HCT116 (cell line): ENCODE measurements at regions not wholly inside any gene's neighbourhood (a gene's known extent, or its start where the extent isn't known, plus 50 kb on each side); places are given as distances from the start of the nearest gene placed in this dataset.

Experiments used
- ATF3 ChIP-seq: IDR thresholded peaks from 2 replicates; pipeline ENCODE4 v1.6.1; 2012
- EGR1 ChIP-seq: IDR thresholded peaks from 2 replicates; pipeline ENCODE4 v1.6.1; 2012; ENCODE audit warnings: low read depth
- EZH2 ChIP-seq: fragments of 200-600 bp; sonication (generic); IDR thresholded peaks from 2 replicates; pipeline ENCODE4 v1.6.1; 2017; ENCODE audit warnings: antibody characterized with exemption, mixed run types
- EZH2phosphoT487 ChIP-seq: fragments of 200-600 bp; IDR thresholded peaks from 2 replicates; pipeline ENCODE4 v1.6.1; 2018; ENCODE audit warnings: antibody characterized with exemption, borderline replicate concordance
- POLR2A ChIP-seq: IDR thresholded peaks from 2 replicates; pipeline ENCODE4 v1.7.0; 2011; ENCODE audit warnings: borderline replicate concordance; ENCODE audit not compliant: insufficient read depth, insufficient read length; ENCODE audit errors: extremely low read depth
- POLR2AphosphoS5 ChIP-seq: IDR thresholded peaks from 2 replicates; pipeline ENCODE4 v1.6.1; 2011; ENCODE audit warnings: mild to moderate bottlenecking, low read depth, low read length, moderate library complexity
- SIN3A ChIP-seq: IDR thresholded peaks from 2 replicates; pipeline ENCODE4 v1.6.1; 2012; ENCODE audit warnings: low read depth
- SRF ChIP-seq: IDR thresholded peaks from 2 replicates; pipeline ENCODE4 v1.6.1; 2012; ENCODE audit warnings: low read depth
- TCF7L2 ChIP-seq: IDR thresholded peaks from 2 replicates; pipeline ENCODE4 v1.7.0; 2011; ENCODE audit warnings: borderline replicate concordance, inconsistent platforms; ENCODE audit not compliant: insufficient read depth, insufficient read length; ENCODE audit errors: extremely low read depth
- TF ChIP-seq, protein P1 (sequence below), 3 experiments: fragments of 200-600 bp in 1 of 3; sonication (generic) in 1 of 3; IDR thresholded peaks in 2 of 3; conservative IDR thresholded peaks in 1 of 3; 2 replicates each; pipeline ENCODE4 v1.5.1; 2012 to 2017; ENCODE audit warnings: low read depth in 2 of 3, low read length in 2 of 3, antibody characterized with exemption in 1 of 3, borderline replicate concordance in 1 of 3, control low read depth in 1 of 3, mild to moderate bottlenecking in 1 of 3, mixed read lengths in 1 of 3, mixed run types in 1 of 3, moderate library complexity in 1 of 3; ENCODE audit not compliant: insufficient read depth in 1 of 3
- TF ChIP-seq, protein P2 (sequence below): IDR thresholded peaks from 2 replicates; pipeline ENCODE4 v1.6.1; 2012
- TF ChIP-seq, protein P3 (sequence below): IDR thresholded peaks from 2 replicates; pipeline ENCODE4 v1.6.1; 2012; ENCODE audit warnings: low read depth

DNA sequence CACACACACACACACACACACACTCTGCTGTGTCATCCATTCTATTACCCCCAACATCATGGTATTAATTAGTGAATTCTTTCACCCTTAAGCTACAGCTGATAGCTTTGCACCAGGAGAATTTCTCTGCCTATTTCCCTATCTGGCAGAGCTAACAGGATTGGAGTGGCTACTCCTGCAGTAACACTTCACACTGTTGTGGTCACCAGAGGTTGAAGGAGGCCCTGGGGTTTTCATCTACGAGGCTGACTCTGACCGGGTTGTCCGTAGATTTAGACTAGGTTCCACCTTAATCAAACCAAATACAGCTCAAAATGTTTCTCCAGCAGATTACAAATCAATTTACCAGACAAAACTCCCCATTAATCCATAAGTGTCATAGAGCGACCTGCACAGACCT lies 69.2 kb upstream of the RIPOR2 start:
- TF ChIP-seq, protein P1, sequence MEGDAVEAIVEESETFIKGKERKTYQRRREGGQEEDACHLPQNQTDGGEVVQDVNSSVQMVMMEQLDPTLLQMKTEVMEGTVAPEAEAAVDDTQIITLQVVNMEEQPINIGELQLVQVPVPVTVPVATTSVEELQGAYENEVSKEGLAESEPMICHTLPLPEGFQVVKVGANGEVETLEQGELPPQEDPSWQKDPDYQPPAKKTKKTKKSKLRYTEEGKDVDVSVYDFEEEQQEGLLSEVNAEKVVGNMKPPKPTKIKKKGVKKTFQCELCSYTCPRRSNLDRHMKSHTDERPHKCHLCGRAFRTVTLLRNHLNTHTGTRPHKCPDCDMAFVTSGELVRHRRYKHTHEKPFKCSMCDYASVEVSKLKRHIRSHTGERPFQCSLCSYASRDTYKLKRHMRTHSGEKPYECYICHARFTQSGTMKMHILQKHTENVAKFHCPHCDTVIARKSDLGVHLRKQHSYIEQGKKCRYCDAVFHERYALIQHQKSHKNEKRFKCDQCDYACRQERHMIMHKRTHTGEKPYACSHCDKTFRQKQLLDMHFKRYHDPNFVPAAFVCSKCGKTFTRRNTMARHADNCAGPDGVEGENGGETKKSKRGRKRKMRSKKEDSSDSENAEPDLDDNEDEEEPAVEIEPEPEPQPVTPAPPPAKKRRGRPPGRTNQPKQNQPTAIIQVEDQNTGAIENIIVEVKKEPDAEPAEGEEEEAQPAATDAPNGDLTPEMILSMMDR (IDR thresholded peaks at IDR 0.05 in 2 of 3, conservative IDR thresholded peaks at IDR 0.05 in 1 of 3; ENCODE audit: borderline replicate concordance in 1 of 3, insufficient read depth in 1 of 3, low read depth in 2 of 3, low read length in 2 of 3), result no peak
- TF ChIP-seq EGR1 (no peak), POLR2A (no peak), SIN3A (no peak), EZH2 (no peak), SRF (no peak), TCF7L2 (no peak), EZH2phosphoT487 (no peak), POLR2AphosphoS5 (no peak), ATF3 (no peak)
- TF ChIP-seq, protein P2, sequence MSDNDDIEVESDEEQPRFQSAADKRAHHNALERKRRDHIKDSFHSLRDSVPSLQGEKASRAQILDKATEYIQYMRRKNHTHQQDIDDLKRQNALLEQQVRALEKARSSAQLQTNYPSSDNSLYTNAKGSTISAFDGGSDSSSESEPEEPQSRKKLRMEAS, result no peak
- TF ChIP-seq, protein P3, sequence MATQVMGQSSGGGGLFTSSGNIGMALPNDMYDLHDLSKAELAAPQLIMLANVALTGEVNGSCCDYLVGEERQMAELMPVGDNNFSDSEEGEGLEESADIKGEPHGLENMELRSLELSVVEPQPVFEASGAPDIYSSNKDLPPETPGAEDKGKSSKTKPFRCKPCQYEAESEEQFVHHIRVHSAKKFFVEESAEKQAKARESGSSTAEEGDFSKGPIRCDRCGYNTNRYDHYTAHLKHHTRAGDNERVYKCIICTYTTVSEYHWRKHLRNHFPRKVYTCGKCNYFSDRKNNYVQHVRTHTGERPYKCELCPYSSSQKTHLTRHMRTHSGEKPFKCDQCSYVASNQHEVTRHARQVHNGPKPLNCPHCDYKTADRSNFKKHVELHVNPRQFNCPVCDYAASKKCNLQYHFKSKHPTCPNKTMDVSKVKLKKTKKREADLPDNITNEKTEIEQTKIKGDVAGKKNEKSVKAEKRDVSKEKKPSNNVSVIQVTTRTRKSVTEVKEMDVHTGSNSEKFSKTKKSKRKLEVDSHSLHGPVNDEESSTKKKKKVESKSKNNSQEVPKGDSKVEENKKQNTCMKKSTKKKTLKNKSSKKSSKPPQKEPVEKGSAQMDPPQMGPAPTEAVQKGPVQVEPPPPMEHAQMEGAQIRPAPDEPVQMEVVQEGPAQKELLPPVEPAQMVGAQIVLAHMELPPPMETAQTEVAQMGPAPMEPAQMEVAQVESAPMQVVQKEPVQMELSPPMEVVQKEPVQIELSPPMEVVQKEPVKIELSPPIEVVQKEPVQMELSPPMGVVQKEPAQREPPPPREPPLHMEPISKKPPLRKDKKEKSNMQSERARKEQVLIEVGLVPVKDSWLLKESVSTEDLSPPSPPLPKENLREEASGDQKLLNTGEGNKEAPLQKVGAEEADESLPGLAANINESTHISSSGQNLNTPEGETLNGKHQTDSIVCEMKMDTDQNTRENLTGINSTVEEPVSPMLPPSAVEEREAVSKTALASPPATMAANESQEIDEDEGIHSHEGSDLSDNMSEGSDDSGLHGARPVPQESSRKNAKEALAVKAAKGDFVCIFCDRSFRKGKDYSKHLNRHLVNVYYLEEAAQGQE, result no peak
